Thoracic aorta (tissue), 2 donors: ENCODE measurements at regions not wholly inside any gene's neighbourhood (a gene's known extent, or its start where the extent isn't known, plus 50 kb on each side); places are given as distances from the start of the nearest gene placed in this dataset.

ENCODE experiments used
- ATAC-seq: fragments of 150-250 bp; one replicate; pipeline ENCODE4 v1.8.0; 2017; ENCODE audit warnings: low read depth; ENCODE audit not compliant: insufficient number of reproducible peaks, low FRiP score
- DNase-seq: peaks from one replicate; pipeline ENCODE4 v3.0.0-alpha.2; 2020; ENCODE audit warnings: low spot score
- H3K27ac ChIP-seq, 2 donors: fragments of 200-600 bp; sonication (generic); 1 replicate in 1 of 2; 2 replicates in 1 of 2; pipeline ENCODE4 v1.5.1; 2016; ENCODE audit warnings: mild to moderate bottlenecking in 2 of 2, moderate library complexity in 2 of 2
- H3K27me3 ChIP-seq: fragments of 200-600 bp; sonication (generic); replicated peaks from 2 replicates; pipeline ENCODE4 v1.6.0; 2016; ENCODE audit warnings: mild to moderate bottlenecking; ENCODE audit not compliant: insufficient read depth
- H3K36me3 ChIP-seq: fragments of 200-600 bp; sonication (generic); one replicate; pipeline ENCODE4 v1.5.1; 2016
- H3K4me1 ChIP-seq, 2 donors: fragments of 200-600 bp; sonication (generic); 1 replicate in 1 of 2; 2 replicates in 1 of 2; pipeline versions ENCODE4 v1.5.1 to v1.6.0; 2016; ENCODE audit warnings: low read depth in 2 of 2, mild to moderate bottlenecking in 1 of 2; ENCODE audit not compliant: control insufficient read depth in 1 of 2
- H3K4me3 ChIP-seq: fragments of 200-600 bp; sonication (generic); 2 replicates; pipeline ENCODE4 v1.5.1; 2016; ENCODE audit warnings: mild to moderate bottlenecking
- H3K9me3 ChIP-seq: fragments of 200-600 bp; sonication (generic); 2 replicates; pipeline ENCODE4 v1.5.1; 2016
- CTCF ChIP-seq: fragments of 200-600 bp; sonication (generic); IDR thresholded peaks from one replicate; pipeline ENCODE4 v1.5.1; 2019; ENCODE audit warnings: antibody characterized with exemption

- Histone ChIP-seq H3K27me3 (no peaks in the 10 kb centered on the region), H3K36me3 (no peaks in the 10 kb centered on the region), H3K4me1 (no peaks in the 10 kb centered on the region), H3K9me3 (no peaks in the 10 kb centered on the region), H3K27ac (no peak overlapping the region), H3K4me3 (no peak overlapping the region)
- TF ChIP-seq CTCF, result no peak
- ATAC-seq, result no peak
- DNase-seq, result no peak
Observed at GRCh38 chr2:240303896-240304745, 131.3 kb upstream of the GPC1 start.

GRCh38 chr2:240304746-240305161 lies 130.7 kb upstream of the GPC1 start:
- no peak for ATAC-seq
- no peak for DNase-seq

DNA sequence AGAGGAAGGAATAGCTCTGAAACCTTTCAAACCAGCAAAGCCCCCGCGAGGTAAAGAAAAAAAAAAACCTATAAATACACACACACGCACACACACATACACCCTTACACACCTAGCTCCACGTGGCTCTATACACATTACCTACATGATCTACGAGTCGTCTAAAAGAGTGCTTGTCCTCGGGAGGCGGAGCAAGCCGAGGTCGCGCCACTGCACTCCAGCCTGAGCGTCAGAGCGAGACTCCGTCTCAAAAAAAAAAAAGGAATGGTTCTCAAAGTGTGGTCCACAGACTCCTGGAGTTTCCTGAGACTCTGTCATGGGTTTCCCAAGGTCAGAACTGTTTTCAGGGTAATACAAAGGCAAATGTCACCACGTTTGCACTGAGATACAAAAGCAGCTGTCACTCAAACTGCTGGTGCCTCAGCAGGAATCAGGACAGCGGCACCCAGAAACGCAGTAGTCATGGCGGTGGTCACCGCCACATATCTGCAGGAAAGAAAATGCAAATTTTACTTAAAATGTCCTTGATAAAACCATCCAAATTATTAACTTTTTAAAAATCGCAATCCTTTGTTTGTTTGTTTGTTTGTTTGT lies 130.0 kb upstream of the GPC1 start:
- Histone ChIP-seq H3K27ac (no peak overlapping the region), H3K36me3 (no peaks in the 10 kb centered on the region), H3K4me1 (no peaks in the 10 kb centered on the region), H3K27me3 (no peaks in the 10 kb centered on the region), H3K9me3 (no peaks in the 10 kb centered on the region), H3K4me3 (no peak overlapping the region)
- no peak for DNase-seq
- no peak for ATAC-seq
- no peak for TF ChIP-seq CTCF

More at GRCh38 chr2:240304746-240305161, 130.7 kb upstream of the GPC1 start:
- no peak overlapping the region for H3K27ac ChIP-seq
- no peak overlapping the region for H3K4me3 ChIP-seq
- TF ChIP-seq CTCF, result no peak
- H3K9me3 ChIP-seq, result no peaks in the 10 kb centered on the region
- H3K36me3 ChIP-seq, result no peaks in the 10 kb centered on the region
- no peaks in the 10 kb centered on the region for H3K4me1 ChIP-seq
- no peaks in the 10 kb centered on the region for H3K27me3 ChIP-seq

DNA sequence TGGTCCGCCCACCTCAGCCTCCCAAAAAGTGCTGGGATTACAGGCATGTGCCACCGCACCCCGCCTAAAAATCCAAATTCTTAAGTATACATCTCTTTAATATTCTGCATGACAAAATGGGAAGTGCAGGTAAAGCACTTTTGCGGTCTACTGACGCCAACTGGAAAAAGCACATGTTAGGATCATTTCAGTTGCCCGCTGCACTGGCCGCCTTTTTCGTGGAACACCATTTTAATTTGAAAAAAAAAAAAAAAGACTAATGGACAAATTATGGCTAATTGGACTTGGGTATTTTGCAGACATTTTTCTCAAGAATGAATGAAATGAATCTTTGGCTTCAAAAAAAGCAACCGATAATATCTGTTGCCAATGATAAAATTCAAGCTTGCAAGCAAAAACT lies 129.3 kb upstream of the GPC1 start:
- Histone ChIP-seq H3K27me3 (no peaks in the 10 kb centered on the region), H3K4me3 (no peak overlapping the region), H3K27ac (no peak overlapping the region), H3K4me1 (no peaks in the 10 kb centered on the region), H3K36me3 (no peaks in the 10 kb centered on the region), H3K9me3 (no peaks in the 10 kb centered on the region)
- ATAC-seq, result no peak
- no peak for DNase-seq
- TF ChIP-seq CTCF, result no peak

GRCh38 chr2:240308111-240308651 lies 127.3 kb upstream of the GPC1 start:
- no peak for ATAC-seq
- Histone ChIP-seq H3K27ac (no peak overlapping the region), H3K27me3 (no peaks in the 10 kb centered on the region), H3K36me3 (no peaks in the 10 kb centered on the region), H3K9me3 (no peaks in the 10 kb centered on the region), H3K4me1 (no peaks in the 10 kb centered on the region), H3K4me3 (no peak overlapping the region)
- DNase-seq, result no peak
- TF ChIP-seq CTCF, result no peak
